GM12874 (cell line): ENCODE measurements at regions not wholly inside any gene's neighbourhood (a gene's known extent, or its start where the extent isn't known, plus 50 kb on each side); places are given as distances from the start of the nearest gene placed in this dataset.

Source experiments
- CTCF ChIP-seq: IDR thresholded peaks from 2 replicates; pipeline ENCODE4 v1.5.1; 2011; ENCODE audit warnings: low read depth, mild to moderate bottlenecking, control low read depth, low read length, moderate library complexity; ENCODE audit not compliant: insufficient read depth

GRCh38 chr17:13212860-13213259 is 195.0 kb upstream of the ELAC2 start:
- no peak for TF ChIP-seq CTCF

DNA sequence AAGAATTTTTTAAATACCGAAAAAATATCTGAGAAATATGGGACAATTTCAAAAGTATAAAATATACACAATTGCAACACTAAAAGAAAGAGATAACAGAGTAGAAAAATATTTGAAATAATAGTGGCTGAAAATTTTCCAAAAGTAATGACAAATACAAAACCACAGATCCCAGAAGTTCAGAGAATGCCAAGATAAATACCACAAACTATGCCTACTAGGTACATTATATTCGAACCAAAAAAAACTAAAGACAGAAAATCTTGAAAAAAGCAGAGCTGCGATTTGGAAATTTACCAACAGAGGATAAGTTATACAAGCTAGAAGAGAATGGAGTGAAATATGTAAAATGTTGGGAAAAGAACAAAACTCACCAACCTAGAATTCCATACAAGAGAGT is 191.3 kb upstream of the ELAC2 start:
- no peak for TF ChIP-seq CTCF

DNA sequence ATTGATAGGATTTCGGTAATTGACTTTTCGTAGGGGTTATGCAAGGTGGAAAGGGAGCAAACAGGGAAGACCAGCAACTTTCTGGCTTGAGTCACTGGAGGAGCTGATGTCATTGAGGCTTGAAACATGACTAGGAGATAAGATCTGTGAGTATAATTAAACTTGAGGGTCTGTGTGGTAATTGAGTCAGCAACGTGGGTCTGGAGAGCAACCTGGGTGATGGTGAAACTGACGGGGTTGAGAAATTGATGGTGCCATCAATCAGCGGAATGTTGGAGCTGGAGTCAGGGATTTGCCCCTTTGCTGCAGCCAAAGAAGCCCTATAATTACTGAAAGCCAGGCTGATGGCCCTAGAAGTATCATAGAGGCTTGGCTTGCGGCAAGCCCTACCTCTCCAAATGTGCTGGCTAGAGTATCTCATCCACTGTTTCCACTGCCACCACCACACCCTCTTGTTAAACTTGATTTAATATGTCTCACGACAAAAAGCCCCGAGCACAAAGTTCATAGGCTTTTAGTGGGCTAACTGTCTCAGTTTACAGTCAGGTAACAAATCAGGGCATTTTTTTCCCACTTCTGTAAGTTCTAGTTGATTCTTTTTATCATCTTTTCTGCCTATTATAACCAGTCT is 186.9 kb upstream of the ELAC2 start:
- no peak for TF ChIP-seq CTCF

DNA sequence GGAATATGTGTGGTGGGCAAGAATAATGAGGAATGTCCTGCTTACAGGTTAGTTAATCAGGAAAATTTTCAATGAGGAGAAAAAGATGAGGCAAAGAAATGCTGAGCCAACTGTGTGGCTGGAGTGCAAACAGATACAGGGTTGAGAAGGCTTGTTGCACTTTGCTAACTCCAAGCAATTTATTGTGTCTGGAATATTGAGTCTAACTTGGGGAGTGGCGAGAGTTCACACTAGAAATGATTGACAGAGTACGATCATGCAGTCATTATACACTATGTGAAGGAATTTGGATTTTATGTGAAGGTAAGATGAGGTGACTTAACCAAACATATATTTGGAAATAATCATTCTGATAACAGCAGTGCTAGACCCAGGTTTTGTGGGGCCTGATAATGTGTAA is 185.0 kb upstream of the ELAC2 start:
- no peak for TF ChIP-seq CTCF

- no peak for TF ChIP-seq CTCF
Observed at GRCh38 chr17:13200671-13201070, 182.8 kb upstream of the ELAC2 start.

DNA sequence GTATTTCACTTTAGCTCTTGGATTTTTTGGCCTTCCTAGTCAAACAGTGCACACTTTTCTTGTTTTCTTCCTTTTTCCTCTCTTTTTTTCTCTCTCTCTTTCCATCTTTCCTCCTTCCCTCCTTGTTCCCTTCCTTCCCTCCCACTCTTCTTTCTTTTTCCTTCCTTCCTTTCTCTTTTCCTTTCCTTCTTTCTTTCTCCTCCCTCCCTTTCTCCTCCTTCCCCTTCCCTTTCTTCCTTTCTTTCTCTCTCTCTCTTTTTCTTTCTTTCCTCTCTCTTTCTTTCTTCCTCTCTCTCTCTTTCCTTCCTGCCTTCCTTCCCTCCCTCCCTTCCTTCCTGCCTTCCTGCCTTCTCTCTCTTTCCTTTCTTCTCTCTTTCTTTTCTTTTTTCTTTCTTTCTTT is 181.6 kb upstream of the ELAC2 start:
- no peak for TF ChIP-seq CTCF

GRCh38 chr17:13197586-13197985 is 179.8 kb upstream of the ELAC2 start:
- TF ChIP-seq CTCF = no peak
